HepG2 (cell line): ENCODE measurements at regions not wholly inside any gene's neighbourhood (a gene's known extent, or its start where the extent isn't known, plus 50 kb on each side); places are given as distances from the start of the nearest gene placed in this dataset.

Experiments
- AGO2 ChIP-seq: fragments of 200-400 bp; formaldehyde crosslinking; optimal IDR thresholded peaks from 2 replicates; pipeline ENCODE3; 2017; ENCODE audit warnings: mild to moderate bottlenecking, low read depth, low read length, moderate library complexity
- CENPX ChIP-seq: sonication (generic); formaldehyde crosslinking; IDR thresholded peaks from 2 replicates; pipeline ENCODE4 v1.9.0; 2021; ENCODE audit warnings: mild to moderate bottlenecking, missing genetic modification reagents, moderate library complexity
- CHD2 ChIP-seq: IDR thresholded peaks from 2 replicates; pipeline ENCODE4 v1.6.1; 2011; ENCODE audit warnings: low read depth, low read length, improper control_type of control experiment
- GATAD1 ChIP-seq: IDR thresholded peaks from 2 replicates; pipeline ENCODE4 v1.6.1; 2016; ENCODE audit warnings: missing genetic modification reagents, missing compliant biosample characterization
- GPN1 ChIP-seq: sonication (generic); formaldehyde crosslinking; IDR thresholded peaks from 2 replicates; pipeline ENCODE4 v1.5.1; 2020; ENCODE audit warnings: missing genetic modification reagents, borderline replicate concordance
- HDAC6 ChIP-seq: fragments of 200-600 bp; sonication (generic); IDR thresholded peaks from 2 replicates; pipeline ENCODE4 v1.7.0; 2017; ENCODE audit warnings: mild to moderate bottlenecking, antibody characterized with exemption, low read length, low read depth
- HNRNPL ChIP-seq: fragments of 200-400 bp; formaldehyde crosslinking; IDR thresholded peaks from 2 replicates; pipeline ENCODE4 v1.6.1; 2017; ENCODE audit warnings: mild to moderate bottlenecking, low read depth, low read length
- KAT7 ChIP-seq: IDR thresholded peaks from 2 replicates; pipeline ENCODE4 v1.6.1; 2018; ENCODE audit warnings: borderline replicate concordance, missing compliant biosample characterization
- KLF13 ChIP-seq: sonication (generic); formaldehyde crosslinking; IDR thresholded peaks from 2 replicates; pipeline ENCODE4 v1.4.0; 2020; ENCODE audit warnings: mild to moderate bottlenecking, missing genetic modification reagents
- MBD4 ChIP-seq: IDR thresholded peaks from 2 replicates; pipeline ENCODE4 v1.6.1; 2012; ENCODE audit warnings: low read length, inconsistent platforms, borderline replicate concordance
- MTA3 ChIP-seq: sonication (generic); formaldehyde crosslinking; IDR thresholded peaks from 2 replicates; pipeline ENCODE4 v1.4.0; 2020; ENCODE audit warnings: missing genetic modification reagents
- NFRKB ChIP-seq: fragments of 450-650 bp; IDR thresholded peaks from 2 replicates; pipeline ENCODE4 v1.6.1; 2017
- PAWR ChIP-seq: sonication (generic); formaldehyde crosslinking; IDR thresholded peaks from 2 replicates; pipeline ENCODE4 v1.4.0; 2020; ENCODE audit warnings: missing genetic modification reagents, mild to moderate bottlenecking, borderline replicate concordance
- POLR2A ChIP-seq, 2 experiments: IDR thresholded peaks; 2 replicates each; pipeline ENCODE4 v1.6.1; 2011; ENCODE audit warnings: low read depth in 2 of 2, low read length in 2 of 2, mild to moderate bottlenecking in 1 of 2, moderate library complexity in 1 of 2; ENCODE audit not compliant: insufficient read depth in 1 of 2
- RARA ChIP-seq: IDR thresholded peaks from 2 replicates; pipeline ENCODE4 v1.6.1; 2016; ENCODE audit warnings: missing genetic modification reagents, missing compliant biosample characterization
- SSRP1 ChIP-seq: IDR thresholded peaks from 2 replicates; pipeline ENCODE4 v1.6.1; 2016; ENCODE audit warnings: control low read depth
- TBL1XR1 ChIP-seq: fragments of 150-350 bp; IDR thresholded peaks from 2 replicates; pipeline ENCODE4 v1.6.1; 2014; ENCODE audit warnings: borderline replicate concordance, low read length; ENCODE audit not compliant: partially characterized antibody
- TCF12 ChIP-seq, 2 experiments: fragments of 450-650 bp in 1 of 2; sonication (generic) in 1 of 2; formaldehyde crosslinking in 1 of 2; IDR thresholded peaks; 2 replicates each; pipeline versions ENCODE4 v1.6.1 to v1.8.0; 2017 to 2022; ENCODE audit warnings: antibody characterized with exemption in 1 of 2, mild to moderate bottlenecking in 1 of 2, missing genetic modification reagents in 1 of 2, moderate library complexity in 1 of 2
- ZFP41 ChIP-seq: sonication (generic); formaldehyde crosslinking; IDR thresholded peaks from 2 replicates; pipeline ENCODE4 v1.4.0; 2020; ENCODE audit warnings: mild to moderate bottlenecking, missing genetic modification reagents, borderline replicate concordance
- ZFX ChIP-seq: sonication (generic); formaldehyde crosslinking; IDR thresholded peaks from 2 replicates; pipeline ENCODE4 v1.4.0; 2020; ENCODE audit warnings: mild to moderate bottlenecking, low read depth, missing genetic modification reagents, moderate library complexity
- ZNF121 ChIP-seq: sonication (generic); formaldehyde crosslinking; IDR thresholded peaks from 2 replicates; pipeline ENCODE4 v1.5.0; 2020; ENCODE audit warnings: mild to moderate bottlenecking, missing genetic modification reagents
- ZNF468 ChIP-seq: sonication (generic); formaldehyde crosslinking; IDR thresholded peaks from 2 replicates; pipeline ENCODE4 v1.8.0; 2022; ENCODE audit warnings: mild to moderate bottlenecking, moderate library complexity, missing genetic modification reagents
- ZNF569 ChIP-seq: sonication (generic); formaldehyde crosslinking; IDR thresholded peaks from 2 replicates; pipeline ENCODE4 v1.5.0; 2020; ENCODE audit warnings: mild to moderate bottlenecking, missing genetic modification reagents, moderate library complexity, borderline replicate concordance
- ZNF816 ChIP-seq: sonication (generic); formaldehyde crosslinking; IDR thresholded peaks from 2 replicates; pipeline ENCODE4 v1.8.0; 2022; ENCODE audit warnings: missing genetic modification reagents, mild to moderate bottlenecking, borderline replicate concordance
- ZNF891 ChIP-seq: sonication (generic); formaldehyde crosslinking; IDR thresholded peaks from 2 replicates; pipeline ENCODE4 v1.5.0; 2020; ENCODE audit warnings: mild to moderate bottlenecking, missing genetic modification reagents
- ZSCAN30 ChIP-seq: sonication (generic); formaldehyde crosslinking; IDR thresholded peaks from 2 replicates; pipeline ENCODE4 v1.5.0; 2020; ENCODE audit warnings: mild to moderate bottlenecking, missing genetic modification reagents
- TF ChIP-seq, protein P1 (sequence below): sonication (generic); formaldehyde crosslinking; IDR thresholded peaks from 2 replicates; pipeline ENCODE4 v1.4.0; 2020; ENCODE audit warnings: missing genetic modification reagents
- TF ChIP-seq, protein P2 (sequence below): IDR thresholded peaks from 2 replicates; pipeline ENCODE4 v1.6.1; 2016; ENCODE audit warnings: low read depth, control low read depth
- TF ChIP-seq, protein P3 (sequence below): IDR thresholded peaks from 2 replicates; pipeline ENCODE4 v1.6.1; 2016; ENCODE audit warnings: control low read depth
- TF ChIP-seq, protein P4 (sequence below): sonication (generic); formaldehyde crosslinking; IDR thresholded peaks from 2 replicates; pipeline ENCODE4 v1.5.0; 2020; ENCODE audit warnings: missing genetic modification reagents

DNA sequence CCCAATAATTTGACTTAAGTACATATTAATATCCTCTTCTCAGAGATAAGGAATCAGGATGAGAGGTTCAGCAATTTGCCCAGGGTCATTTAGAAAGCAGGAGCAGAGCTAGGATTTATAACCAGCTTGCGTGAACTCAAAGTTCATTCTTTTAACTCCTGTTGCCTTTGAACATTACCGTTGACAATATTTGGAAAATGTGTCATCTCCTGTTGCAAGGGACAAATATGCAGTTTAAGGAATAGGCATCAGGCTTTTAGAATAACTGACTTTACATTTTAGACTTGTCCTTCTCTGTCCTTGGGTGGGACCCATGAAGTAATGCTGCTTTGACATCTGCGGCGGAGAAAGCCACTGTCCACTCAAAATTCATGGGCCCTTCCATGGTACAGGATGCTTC is 252.2 kb upstream of the RGMA start (continued):
- TF ChIP-seq, protein P1, sequence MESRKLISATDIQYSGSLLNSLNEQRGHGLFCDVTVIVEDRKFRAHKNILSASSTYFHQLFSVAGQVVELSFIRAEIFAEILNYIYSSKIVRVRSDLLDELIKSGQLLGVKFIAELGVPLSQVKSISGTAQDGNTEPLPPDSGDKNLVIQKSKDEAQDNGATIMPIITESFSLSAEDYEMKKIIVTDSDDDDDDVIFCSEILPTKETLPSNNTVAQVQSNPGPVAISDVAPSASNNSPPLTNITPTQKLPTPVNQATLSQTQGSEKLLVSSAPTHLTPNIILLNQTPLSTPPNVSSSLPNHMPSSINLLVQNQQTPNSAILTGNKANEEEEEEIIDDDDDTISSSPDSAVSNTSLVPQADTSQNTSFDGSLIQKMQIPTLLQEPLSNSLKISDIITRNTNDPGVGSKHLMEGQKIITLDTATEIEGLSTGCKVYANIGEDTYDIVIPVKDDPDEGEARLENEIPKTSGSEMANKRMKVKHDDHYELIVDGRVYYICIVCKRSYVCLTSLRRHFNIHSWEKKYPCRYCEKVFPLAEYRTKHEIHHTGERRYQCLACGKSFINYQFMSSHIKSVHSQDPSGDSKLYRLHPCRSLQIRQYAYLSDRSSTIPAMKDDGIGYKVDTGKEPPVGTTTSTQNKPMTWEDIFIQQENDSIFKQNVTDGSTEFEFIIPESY (CRISPR knock-in tag), result no peak
- TF ChIP-seq CHD2 (no peak), PAWR (CRISPR knock-in tag) (no peak), GPN1 (CRISPR knock-in tag) (no peak), MBD4 (no peak), ZFX (CRISPR knock-in tag) (no peak), RARA (CRISPR knock-in tag) (peak; percentile 83), SSRP1 (CRISPR knock-in tag) (no peak), ZSCAN30 (CRISPR knock-in tag) (no peak), ZNF121 (CRISPR knock-in tag) (no peak), HDAC6 (no peak), HNRNPL (no peak), ZNF891 (CRISPR knock-in tag) (no peak), AGO2 (no peak), TBL1XR1 (no peak), ZNF569 (CRISPR knock-in tag) (no peak), KAT7 (CRISPR knock-in tag) (no peak), TCF12 (IDR thresholded peaks at IDR 0.05) (no peak), TCF12 (CRISPR knock-in tag; IDR thresholded peaks at IDR 0.05) (no peak), CENPX (CRISPR knock-in tag) (no peak), MTA3 (CRISPR knock-in tag) (no peak), GATAD1 (CRISPR knock-in tag) (0 out of 2 replicates have a peak, but pooled peaks have one; percentile 23), ZFP41 (no peak), ZNF816 (CRISPR knock-in tag) (no peak), NFRKB (no peak), KLF13 (CRISPR knock-in tag) (no peak), ZNF468 (no peak), POLR2A (IDR thresholded peaks at IDR 0.05; ENCODE audit: insufficient read depth in 1 of 2, low read depth in 2 of 2, low read length in 2 of 2) (no peak)
- TF ChIP-seq, protein P2, sequence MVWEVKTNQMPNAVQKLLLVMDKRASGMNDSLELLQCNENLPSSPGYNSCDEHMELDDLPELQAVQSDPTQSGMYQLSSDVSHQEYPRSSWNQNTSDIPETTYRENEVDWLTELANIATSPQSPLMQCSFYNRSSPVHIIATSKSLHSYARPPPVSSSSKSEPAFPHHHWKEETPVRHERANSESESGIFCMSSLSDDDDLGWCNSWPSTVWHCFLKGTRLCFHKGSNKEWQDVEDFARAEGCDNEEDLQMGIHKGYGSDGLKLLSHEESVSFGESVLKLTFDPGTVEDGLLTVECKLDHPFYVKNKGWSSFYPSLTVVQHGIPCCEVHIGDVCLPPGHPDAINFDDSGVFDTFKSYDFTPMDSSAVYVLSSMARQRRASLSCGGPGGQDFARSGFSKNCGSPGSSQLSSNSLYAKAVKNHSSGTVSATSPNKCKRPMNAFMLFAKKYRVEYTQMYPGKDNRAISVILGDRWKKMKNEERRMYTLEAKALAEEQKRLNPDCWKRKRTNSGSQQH (CRISPR knock-in tag), result no peak
- TF ChIP-seq, protein P3, sequence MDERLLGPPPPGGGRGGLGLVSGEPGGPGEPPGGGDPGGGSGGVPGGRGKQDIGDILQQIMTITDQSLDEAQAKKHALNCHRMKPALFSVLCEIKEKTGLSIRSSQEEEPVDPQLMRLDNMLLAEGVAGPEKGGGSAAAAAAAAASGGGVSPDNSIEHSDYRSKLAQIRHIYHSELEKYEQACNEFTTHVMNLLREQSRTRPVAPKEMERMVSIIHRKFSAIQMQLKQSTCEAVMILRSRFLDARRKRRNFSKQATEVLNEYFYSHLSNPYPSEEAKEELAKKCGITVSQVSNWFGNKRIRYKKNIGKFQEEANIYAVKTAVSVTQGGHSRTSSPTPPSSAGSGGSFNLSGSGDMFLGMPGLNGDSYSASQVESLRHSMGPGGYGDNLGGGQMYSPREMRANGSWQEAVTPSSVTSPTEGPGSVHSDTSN, result no peak
- TF ChIP-seq, protein P4, sequence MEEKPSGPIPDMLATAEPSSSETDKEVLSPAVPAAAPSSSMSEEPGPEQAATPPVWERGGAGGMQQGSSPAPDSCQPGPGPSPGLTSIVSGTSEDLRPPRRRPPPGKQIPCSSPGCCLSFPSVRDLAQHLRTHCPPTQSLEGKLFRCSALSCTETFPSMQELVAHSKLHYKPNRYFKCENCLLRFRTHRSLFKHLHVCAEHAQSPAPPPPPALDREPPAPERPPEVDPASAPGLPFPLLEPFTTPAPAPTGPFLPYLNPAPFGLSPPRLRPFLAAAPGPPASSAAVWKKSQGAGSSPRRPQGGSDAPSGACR, result no peak
